OCI-LY7 (cell line): ENCODE measurements at regions not wholly inside any gene's neighbourhood (a gene's known extent, or its start where the extent isn't known, plus 50 kb on each side); places are given as distances from the start of the nearest gene placed in this dataset.

Source experiments
- CTCF ChIP-seq: fragments of 200-600 bp; sonication (generic); conservative IDR thresholded peaks from 2 replicates; pipeline ENCODE4 v1.5.1; 2014; ENCODE audit warnings: mild to moderate bottlenecking, antibody characterized with exemption, low read length, moderate library complexity, mixed read lengths
- EZH2phosphoT487 ChIP-seq: fragments of 200-600 bp; sonication (generic); IDR thresholded peaks from 2 replicates; pipeline ENCODE4 v1.6.1; 2018; ENCODE audit warnings: low read depth, borderline replicate concordance, mild to moderate bottlenecking, mixed run types, antibody characterized with exemption, low read length, moderate library complexity, mixed read lengths

DNA sequence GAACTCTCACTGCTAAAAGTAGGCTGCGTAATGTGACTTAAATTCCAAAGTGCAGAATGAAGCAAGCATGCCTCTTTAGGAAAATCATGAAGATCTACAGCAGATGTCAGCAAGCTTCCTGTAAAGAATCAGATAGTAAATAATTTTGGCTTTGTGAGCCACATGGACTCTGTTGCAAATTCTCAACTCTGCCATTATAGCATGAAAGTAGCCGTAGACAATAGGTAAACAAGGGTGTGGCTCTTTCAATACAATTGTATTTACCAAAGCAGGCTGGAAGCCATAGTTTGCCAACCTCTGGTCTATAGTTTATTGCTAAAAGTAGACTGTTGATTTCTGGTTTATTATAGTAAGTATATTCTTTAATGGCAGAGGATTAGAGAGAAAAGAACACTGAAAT, 80.3 kb upstream of the FAM9B start:
- TF ChIP-seq CTCF: no peak
- no peak for TF ChIP-seq EZH2phosphoT487
